GM19463 (cell line): ENCODE measurements at regions not wholly inside any gene's neighbourhood (a gene's known extent, or its start where the extent isn't known, plus 50 kb on each side); places are given as distances from the start of the nearest gene placed in this dataset.
A peak's percentile ranks its signal among the peaks of the same experiment; 100 is the strongest.

Source experiments
- ATAC-seq: cut with Tn5 transposase; IDR thresholded peaks from one replicate; pipeline ENCODE4 v1.9.1; 2021; ENCODE audit warnings: mild to moderate bottlenecking, moderate library complexity; ENCODE audit not compliant: unreplicated experiment

DNA sequence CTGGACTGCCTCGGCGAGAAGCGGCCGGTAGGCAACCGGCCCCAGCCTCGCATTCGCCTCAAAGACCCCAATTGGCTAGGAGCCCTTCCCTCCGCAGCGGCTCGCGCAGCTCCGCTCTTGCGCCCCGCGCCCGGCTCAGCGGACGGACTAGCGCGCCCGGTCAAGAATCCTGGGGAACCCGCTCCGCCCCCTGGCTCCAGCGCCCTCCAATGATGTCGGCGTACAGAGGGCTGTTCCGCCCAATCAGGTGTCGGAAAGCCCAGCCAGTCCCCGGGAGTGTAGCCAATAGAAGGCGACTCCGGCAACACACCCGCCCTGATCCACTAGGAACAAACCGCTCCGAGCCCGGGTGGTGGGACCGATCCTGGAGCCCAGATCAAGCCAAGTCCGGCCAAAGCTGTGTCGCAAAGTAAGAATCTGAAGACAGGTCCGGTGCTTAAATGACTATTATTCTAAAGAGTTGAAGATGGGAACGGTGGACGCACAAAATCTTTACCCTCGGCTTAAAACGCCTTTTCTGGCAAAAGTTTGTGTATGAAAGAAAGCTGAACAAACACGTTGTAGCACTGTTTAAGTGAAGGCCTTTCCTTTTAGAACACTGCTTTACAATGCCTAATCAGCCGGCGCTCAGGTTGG lies 132.2 kb downstream of the OGFRL1 start:
- peak; percentile 100 for ATAC-seq

DNA sequence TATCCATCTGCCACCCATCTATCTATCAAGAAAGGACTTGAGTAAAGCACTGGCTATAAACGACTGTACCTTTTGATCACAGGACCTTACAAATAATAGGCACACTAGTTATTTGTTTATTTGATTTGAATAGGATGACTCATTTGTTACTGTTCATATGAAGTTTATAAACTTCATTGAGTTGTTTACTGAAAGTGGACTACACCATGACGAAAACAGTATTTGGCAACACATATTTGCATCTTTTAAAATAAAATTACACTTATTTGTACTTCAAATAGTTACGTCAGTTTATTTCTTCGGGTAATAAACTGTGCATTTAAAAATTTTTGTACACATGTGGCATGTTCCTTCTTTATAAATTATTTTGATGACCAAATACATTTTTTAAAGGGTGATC lies 133.0 kb downstream of the OGFRL1 start:
- ATAC-seq: no peak

DNA sequence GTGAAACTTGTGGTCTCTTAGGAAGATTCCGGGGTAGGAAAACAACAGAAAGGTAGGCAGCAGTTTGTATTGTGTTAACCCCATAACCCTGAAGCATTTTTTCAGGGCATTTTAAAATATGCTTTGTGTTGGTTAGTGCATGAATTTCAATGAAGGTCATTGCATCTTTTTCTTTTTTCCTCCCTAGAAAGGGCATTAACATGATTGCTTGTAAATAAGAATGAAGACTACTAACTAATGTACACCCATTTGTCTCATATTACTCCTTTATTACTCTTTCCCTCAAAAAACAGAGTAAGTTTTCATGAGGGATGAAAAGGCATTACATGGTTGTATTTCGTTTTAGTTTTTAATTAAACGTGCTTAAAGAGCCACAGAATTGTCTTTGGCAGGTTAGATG lies 141.4 kb downstream of the OGFRL1 start:
- no peak for ATAC-seq

DNA sequence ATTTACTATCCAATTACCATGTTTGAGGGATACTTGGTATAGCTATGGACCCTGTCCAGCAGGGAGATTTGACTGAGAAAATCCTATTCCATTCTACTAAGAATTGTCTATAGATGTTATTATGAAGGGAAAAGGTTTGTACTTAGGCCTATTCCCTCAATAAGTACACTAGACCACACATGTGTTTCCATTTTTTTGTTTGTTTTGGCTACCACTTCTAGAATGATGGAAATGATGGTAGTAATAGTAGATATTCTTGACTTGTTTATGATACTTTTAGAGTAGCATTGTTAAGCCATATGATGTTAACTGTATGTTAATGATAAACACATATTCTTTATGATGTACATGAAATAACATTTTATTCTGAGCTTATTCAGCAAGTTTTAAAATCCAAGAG lies 144.8 kb downstream of the OGFRL1 start:
- no peak for ATAC-seq

DNA sequence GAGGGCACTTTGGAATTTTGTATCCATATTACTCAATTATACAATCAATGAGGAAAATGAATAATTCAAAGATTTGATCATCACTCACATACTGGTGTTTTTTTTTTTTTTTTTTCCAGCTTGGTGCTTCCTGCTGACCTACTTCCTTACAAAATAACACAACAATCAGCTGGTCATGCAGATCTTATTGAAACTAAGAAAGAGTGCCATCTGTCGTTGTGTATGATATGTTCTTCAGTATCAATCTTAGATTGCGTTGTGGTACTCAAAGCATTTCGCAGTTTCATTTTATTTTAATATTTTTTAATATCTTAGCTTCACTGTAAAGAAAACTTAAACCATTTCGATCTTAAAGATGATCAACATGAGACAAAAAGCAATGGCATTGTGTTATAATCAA lies 155.6 kb downstream of the OGFRL1 start:
- ATAC-seq: no peak

DNA sequence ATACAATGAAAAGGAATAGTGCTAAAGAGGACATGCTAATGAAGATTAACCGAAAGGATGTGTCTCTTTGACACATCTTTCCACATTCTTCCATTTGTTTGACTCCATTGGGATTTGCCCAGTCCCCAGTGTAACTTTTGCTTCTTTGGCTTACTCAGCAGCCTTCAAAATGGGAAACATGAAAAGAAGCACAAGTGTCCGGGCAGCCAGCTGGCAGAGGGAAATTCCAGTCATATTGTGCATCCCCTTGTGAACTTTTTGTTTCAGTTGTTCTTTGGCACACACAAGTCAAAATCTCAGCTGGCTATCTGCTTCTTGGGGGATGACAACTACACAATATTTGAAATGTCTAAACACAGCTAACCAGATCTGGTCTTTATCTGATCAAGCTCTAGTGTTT lies 157.4 kb downstream of the OGFRL1 start:
- ATAC-seq: peak; percentile 57

DNA sequence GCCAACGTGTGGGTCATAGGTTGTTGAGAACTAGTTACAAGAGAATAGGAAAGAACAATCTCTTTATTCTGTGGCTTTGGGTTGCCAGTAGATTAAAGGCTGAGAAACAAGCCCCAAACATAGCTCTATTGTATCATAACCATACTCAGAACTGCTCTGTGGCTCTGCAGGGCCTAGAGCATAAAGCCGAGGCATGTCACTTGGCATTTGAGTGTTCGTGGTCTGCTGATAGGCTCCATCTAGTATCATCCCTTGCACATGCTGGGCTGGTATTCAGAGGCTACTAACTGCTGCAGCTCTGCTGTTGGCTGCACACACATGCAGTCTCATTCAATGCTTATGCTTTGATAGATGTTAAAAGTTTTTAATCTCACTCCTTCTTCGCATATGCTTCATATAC lies 157.9 kb downstream of the OGFRL1 start:
- peak; percentile 57 for ATAC-seq

DNA sequence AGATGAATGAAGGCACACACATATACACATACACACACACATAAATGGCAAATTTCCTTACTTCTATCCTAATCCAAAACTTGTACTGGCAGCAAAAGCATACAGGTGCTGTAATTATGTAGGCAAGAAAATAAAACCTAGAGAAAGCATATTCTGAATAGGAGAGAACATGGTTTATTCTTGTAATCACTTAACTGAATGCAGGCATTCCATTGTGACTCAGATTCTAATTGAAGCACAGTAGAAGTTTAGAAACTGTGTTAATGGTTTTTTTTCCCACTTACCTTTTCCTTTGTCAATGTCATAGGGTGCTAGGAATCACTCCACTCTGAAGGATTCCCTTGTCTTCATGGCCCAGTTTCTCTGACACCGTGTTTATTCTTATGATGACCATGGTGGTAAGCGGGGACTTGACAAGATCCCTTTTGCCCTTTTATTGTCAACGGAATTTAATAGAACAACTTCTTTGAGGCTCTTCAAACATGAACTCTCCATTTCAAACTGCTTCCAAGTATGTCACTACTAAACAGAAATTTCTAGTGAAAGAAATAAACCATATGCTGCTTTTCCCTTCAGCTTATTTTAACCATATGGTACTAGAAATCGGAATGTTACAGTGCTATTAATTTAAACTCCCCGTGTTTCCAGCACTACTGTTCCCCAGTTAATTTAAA lies 164.2 kb downstream of the OGFRL1 start:
- ATAC-seq: no peak

DNA sequence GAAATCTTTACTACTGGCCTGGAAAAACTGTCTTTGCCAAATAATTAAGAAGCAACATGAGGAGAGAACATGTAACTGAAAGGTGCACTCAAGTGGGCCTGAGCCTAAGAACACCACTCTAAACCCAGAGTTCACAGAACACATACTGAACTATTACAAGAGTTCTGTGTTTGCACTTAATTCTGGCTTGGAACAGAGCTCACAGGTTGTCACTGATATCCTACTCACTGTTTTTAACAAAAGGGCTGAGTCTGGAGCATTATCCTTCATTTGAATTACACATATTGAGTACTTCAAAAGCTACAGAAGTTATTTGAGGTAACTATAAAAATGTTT lies 164.7 kb downstream of the OGFRL1 start:
- ATAC-seq: no peak

DNA sequence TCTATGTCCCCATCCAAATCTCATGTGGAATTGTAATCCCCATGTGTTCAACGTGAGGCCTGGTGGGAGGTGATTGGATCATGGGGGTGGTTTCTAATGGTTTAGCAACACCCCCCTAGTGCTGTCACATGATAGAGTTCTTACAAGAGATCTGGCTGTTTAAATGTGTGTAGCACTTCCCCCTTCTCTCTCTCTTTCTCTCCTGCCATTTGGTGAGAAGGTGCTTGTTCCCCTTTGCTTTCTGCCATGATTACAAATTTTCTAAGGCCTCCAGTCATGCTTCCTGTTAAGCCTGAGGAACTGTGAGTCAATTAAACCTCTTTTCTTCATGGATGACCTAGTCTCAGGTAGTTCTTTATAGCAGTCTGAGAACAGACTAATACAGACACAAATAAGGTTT lies 165.4 kb downstream of the OGFRL1 start:
- no peak for ATAC-seq

DNA sequence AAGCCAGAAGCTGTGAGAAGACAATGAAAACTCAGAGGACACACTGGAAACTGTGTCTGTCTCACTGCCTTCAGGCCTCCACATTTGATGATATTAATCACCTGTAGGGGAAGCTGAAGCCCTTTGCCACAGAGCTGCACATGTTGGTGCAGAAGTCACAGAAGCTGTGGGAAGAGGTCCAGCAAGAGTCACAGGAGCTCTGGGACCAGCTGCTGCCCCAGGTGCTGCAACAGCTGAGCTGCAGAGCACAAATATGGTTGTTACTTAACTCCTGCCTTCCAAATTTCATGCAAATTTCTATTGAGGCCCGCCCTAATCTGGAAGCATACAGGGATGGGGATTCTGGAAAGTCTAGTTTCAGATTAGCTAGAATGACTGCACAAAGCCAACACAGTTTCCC lies 169.3 kb downstream of the OGFRL1 start:
- no peak for ATAC-seq

DNA sequence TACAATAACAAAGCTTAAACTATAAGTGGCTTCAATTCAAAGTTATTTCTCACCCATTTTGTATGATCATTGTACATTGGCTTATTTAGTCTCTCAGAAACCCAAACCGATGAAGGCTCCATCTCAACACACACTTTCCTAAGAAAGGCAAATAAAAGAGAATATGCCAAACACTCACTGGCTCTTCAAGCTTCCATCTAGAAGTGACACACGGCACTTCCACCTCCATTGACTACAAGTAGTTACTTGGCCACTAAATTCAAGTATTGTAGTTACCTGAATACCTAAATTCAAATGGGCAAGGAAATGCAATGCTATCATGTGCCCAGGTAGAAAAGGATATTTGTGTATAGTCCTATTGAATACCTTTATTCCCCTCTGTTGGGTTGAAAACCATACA lies 170.6 kb downstream of the OGFRL1 start:
- no peak for ATAC-seq

DNA sequence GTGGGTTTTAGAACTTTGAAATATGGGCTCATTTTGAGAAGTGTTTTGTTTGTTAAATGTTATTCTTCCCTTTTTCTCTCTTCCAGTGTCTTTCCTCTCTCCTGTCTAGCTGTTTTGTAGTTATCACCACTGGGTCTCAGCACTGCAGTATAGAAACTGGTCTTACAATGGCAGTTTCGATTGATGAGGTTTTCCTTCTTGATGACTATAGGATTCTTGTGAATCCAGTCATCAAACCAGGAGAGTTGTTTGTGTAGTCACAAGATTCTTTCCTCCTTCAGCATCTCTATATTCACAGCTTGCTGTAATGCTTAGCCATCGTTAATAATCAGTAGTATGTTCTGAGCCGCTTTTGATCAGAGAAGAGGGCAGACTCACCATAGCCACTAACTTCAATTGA lies 172.3 kb downstream of the OGFRL1 start:
- ATAC-seq: no peak

DNA sequence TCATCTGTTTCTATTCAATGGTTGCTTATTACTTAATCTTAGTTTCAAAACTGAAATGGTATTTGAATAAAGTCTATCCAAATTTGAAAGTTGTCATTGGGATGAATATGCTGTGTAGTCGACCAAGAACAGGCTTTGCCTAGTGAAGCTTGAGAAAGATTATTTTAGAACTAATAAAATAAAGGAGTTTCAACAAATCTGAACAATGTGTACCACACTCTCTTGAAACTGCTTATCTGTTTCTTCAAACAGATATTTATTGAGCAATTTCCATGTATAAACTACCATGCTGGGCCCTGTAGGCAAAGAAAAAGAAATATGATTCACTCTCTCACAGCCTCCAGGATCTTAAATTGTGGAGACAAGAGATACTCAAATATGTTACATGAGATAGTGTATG lies 174.4 kb downstream of the OGFRL1 start:
- ATAC-seq: no peak

DNA sequence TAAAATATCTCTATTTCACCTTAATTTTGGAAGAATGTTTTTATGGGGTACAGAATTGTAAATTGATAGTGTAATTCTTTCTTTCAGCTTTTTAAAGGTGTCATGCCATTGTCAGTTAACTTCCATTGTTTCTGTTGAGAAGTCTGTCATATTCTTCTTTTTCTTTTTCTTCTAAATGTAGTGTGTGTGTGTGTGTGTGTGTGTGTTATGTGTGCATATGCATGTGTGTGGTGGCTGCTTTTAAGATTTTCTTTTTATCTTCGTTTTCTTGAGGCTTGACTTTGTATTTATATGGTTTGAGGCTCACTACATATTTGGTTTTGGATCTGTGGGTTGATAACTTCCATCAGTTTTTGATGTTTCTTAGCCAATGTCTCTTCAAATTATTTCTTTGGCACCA lies 176.5 kb downstream of the OGFRL1 start:
- ATAC-seq: no peak

DNA sequence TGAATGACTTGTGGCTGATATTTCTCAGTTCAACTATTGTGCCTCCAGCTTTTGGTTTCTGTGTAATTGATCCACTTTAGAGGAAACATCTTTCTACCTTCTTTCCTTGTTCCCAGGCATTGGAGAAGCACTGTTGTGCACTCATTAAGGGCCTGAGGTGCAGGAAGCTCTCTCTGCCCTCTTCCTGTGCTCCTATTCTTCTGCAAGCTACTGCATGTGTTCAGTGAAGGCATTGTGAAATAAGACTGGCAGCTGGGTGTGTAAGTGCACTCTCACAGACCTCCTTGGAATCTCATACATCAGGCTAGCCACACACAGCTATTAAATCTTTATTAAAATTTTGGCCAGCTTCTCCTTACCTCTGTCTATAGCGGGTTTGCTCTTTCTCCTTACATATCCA lies 177.8 kb downstream of the OGFRL1 start:
- ATAC-seq: no peak

DNA sequence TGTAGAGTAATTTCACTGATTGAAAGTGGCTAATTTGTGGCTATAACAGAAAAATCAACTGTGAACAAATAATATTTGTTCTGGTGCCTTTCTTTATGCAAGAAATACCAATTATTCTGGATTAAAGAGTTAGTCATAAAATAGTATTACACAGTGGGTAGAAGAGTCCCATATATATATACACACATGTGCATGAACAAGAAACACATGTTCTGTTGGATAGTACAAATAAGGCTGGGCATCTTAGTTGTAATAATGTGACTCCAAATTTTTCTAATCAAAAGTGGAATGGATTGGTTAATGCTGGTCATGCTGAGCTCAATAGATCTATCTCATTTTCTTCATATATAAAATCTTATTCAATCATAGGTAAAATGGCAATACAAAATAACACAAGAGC lies 179.4 kb downstream of the OGFRL1 start:
- ATAC-seq: no peak

DNA sequence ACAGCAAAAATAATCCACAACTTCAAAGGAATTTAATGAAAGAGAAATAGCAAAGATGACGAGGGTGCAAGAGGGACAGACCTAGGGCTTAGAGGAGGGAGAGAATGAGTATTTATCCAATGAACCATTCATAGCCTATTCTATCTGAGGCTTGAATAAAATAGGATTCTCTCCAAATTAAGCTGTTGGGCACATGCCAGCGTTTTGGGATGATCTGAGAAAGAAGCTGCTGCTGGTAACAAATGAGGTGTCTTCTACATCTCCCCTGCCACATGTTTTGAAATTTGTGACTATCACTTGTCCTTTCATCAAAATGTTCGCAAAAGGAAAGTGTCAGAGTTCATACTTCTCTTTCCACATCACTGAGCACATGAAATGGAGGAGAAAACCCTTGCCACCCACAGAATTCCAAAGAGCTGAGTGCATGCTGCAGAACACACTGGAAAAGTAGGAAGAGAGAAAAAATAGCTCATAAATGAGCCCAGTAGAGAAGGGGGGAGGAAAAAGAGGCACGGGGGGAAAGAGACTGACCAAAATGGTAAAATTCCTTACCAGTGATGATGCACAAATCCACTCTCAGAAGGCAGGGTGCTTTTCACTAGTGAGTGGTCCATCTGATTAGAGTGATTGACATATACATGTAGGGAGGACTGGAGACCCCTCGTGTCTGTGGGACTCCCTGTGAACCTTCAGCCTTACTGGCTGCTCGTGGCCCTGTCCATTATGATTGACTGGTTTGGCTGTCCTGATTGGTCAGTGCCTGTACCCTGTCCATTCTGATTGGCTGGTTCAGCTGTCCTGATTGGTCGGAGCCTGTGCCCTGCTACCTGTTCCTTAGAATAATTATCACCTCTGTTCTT lies 180.5 kb downstream of the OGFRL1 start:
- no peak for ATAC-seq

DNA sequence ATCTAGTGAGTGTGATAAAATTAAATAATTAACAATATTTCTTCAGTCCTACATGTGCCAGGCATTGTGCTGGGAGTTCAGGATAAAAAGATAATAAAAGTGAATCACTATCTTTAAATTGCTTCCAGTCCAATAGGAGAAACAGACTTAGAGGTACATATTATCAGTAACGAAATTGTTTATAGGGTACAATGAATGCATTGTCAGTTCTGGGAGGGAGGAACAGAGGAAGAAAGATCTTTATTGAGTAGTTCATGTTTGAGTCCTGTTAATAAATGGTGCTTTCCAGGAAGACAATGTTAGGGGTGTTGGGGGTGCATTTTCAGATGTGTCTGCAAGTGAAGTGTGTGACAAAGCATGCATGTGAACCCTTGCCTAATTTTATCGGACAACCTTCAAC lies 183.1 kb downstream of the OGFRL1 start:
- no peak for ATAC-seq

DNA sequence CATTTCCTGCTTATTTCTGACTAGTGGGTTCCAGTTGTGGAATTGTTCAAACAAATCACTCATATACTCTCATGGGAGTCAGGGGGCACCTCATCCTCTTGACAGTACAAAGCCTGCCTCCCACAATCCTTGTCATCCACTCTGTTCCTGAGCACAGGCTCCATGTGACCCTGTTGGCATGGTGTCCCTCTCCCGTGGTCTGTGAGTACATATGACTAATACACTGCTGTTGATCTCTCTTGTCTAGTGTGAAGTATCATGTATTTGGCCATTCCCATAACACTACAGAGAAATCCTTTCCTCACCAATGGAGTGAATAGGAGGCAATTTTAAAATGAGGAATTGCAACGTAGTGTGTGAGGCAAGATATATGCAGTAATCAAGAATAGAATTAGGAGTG lies 185.3 kb downstream of the OGFRL1 start:
- ATAC-seq: no peak

DNA sequence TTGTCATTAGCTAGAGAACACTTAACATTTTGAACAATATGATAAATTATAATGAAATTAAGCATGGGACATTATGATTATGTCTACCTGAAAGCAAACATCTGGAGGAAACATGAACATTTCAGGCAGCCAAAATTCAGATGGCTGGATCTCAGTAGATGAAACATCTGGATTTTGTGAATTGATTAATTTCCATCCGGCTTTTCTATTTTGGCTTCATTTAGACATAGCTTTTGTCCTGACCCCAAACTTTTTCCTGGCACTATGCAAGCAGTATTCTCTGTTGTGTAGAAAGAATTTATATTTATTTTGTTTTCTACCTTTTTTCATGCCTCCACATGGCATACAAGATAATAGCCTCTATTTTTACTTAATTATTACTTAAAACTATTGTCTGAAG lies 186.3 kb downstream of the OGFRL1 start:
- no peak for ATAC-seq

DNA sequence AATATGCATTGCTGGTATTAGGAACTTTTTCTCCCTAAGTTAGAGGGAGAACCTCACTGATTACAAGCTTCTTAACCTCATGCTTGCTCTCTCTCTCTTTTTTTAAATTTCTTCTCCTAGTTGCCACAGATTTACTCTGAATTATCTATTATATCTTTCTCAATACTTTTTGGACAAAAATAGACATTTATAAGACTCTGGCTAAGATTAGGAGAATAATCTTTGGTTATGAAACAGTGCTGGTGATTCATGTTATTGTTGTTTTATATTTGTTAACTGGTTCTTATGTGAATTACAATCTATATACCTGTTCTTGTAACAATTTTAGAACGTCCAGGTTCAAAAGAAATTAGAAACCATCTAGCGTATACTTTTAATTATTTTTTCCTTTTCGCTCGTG lies 187.8 kb downstream of the OGFRL1 start:
- no peak for ATAC-seq
